ENCODE measurements at regions not wholly inside any gene's neighbourhood (a gene's known extent, or its start where the extent isn't known, plus 50 kb on each side); places are given as distances from the start of the nearest gene placed in this dataset.

GRCh38 chr4:136900696-136901095 lies 631.6 kb downstream of the PCDH18 start:
- no peak overlapping the region for H3K27ac ChIP-seq
- TF ChIP-seq ZFX (IDR thresholded peaks at IDR 0.05; ENCODE audit: borderline replicate concordance) = no peak
- no peak for TF ChIP-seq CTCF (IDR thresholded peaks at IDR 0.05)

GRCh38 chr4:136898590-136899248 lies 633.6 kb downstream of the PCDH18 start:
- H3K27ac ChIP-seq = no peak overlapping the region
- TF ChIP-seq CTCF (IDR thresholded peaks at IDR 0.05) (no peak), ZFX (IDR thresholded peaks at IDR 0.05; ENCODE audit: borderline replicate concordance) (no peak)

- TF ChIP-seq CTCF (IDR thresholded peaks at IDR 0.05) (no peak), ZFX (IDR thresholded peaks at IDR 0.05; ENCODE audit: borderline replicate concordance) (no peak)
- H3K27ac ChIP-seq = no peak overlapping the region
These were observed 638.7 kb downstream of the PCDH18 start for GRCh38 chr4:136893573-136893972.

GRCh38 chr4:136881666-136882065 lies 650.6 kb downstream of the PCDH18 start:
- H3K27ac ChIP-seq = no peak overlapping the region
- TF ChIP-seq CTCF (IDR thresholded peaks at IDR 0.05) (no peak), ZFX (IDR thresholded peaks at IDR 0.05; ENCODE audit: borderline replicate concordance) (no peak)

GRCh38 chr4:136873555-136873954 lies 658.7 kb downstream of the PCDH18 start:
- TF ChIP-seq CTCF (IDR thresholded peaks at IDR 0.05) (no peak), ZFX (IDR thresholded peaks at IDR 0.05; ENCODE audit: borderline replicate concordance) (no peak)
- no peak overlapping the region for H3K27ac ChIP-seq

GRCh38 chr4:136867465-136867864 lies 664.8 kb downstream of the PCDH18 start:
- no peak overlapping the region for H3K27ac ChIP-seq
- TF ChIP-seq CTCF (IDR thresholded peaks at IDR 0.05) (no peak), ZFX (IDR thresholded peaks at IDR 0.05; ENCODE audit: borderline replicate concordance) (no peak)

- no peak overlapping the region for H3K27ac ChIP-seq
- no peak for TF ChIP-seq ZFX (IDR thresholded peaks at IDR 0.05; ENCODE audit: borderline replicate concordance)
These were observed 666.8 kb downstream of the PCDH18 start for GRCh38 chr4:136865526-136865925.
